Mucosa of descending colon (tissue), 3 donors: ENCODE measurements at regions not wholly inside any gene's neighbourhood (a gene's known extent, or its start where the extent isn't known, plus 50 kb on each side); places are given as distances from the start of the nearest gene placed in this dataset.

Experiments used
- ATAC-seq: fragments of 200-7000 bp; cut with Tn5 transposase; one replicate; pipeline ENCODE4 v1.9.1; 2020; ENCODE audit warnings: mild to moderate bottlenecking, moderate library complexity
- DNase-seq, 3 donors: peaks; one replicate each; pipeline ENCODE4 v3.0.0-alpha.2; 2020
- H3K36me3 ChIP-seq: fragments of 200-600 bp; one replicate; pipeline ENCODE4 v1.8.0; 2021; ENCODE audit warnings: low read depth, mild to moderate bottlenecking
- H3K4me1 ChIP-seq: fragments of 200-600 bp; one replicate; pipeline ENCODE4 v1.8.0; 2021; ENCODE audit warnings: low read depth, mild to moderate bottlenecking
- H3K4me3 ChIP-seq: fragments of 200-600 bp; one replicate; pipeline ENCODE4 v1.8.0; 2021; ENCODE audit warnings: mild to moderate bottlenecking
- H3K9me3 ChIP-seq: fragments of 200-600 bp; one replicate; pipeline ENCODE4 v1.8.0; 2021; ENCODE audit warnings: mild to moderate bottlenecking
- intact Hi-C, 2 donors: fragments of 100-400 bp; cut with DNase I in 1 of 2; cut with micrococcal nuclease in 1 of 2; formaldehyde crosslinking; loops; one replicate each; pipeline versions ENCODE4 v1.11.0 to v1.11.1; 2022; cut with DNase I, micrococcal nuclease
- TF ChIP-seq, protein P1 (sequence below): fragments of 200-600 bp; IDR thresholded peaks from one replicate; pipeline ENCODE4 v1.8.0; 2022; ENCODE audit warnings: antibody characterized with exemption, mild to moderate bottlenecking
- donor health status: DM: no; HTN: no; CAD: no; lungs with moderate emphysema.
- donor health status: DM: no; HTN: no; CAD: no.
- donor health status: DM: no; HTN: yes; CAD: no.

DNA sequence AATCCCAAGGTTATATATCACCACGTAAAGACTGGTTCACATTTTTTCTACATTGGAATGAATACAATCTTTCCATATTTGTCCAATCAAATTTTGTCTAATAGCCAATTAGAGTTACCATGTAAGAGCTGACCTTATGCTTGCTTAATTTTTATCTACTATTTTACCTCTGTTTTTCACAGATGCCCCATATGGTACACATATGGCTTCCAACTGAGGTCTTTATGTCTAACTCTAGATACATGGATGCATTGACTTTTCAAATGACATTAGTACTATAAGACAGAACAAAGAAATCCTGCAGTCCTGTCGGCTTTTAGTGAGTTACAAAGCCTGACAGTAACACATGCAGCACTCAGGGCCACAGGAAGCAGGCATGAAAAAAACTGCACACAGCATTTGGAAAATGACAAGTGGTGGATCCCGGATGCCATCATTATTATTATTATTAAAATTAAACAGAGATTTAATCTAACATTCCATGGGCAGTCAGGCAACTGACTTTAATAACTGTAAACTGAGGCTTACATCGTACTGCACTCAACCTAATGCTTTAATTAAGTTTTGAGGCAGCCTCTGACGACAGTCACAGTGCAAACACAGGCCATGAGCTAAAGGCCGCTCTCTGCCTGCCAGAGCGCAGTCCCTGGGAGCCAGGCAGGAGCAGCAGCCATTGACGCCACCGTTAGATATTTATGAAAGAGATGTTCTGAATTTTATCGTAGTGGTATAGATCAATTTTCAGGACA lies 113.9 kb upstream of the TMCO5A start:
- Histone ChIP-seq H3K4me3 (no peak overlapping the region), H3K9me3 (no peaks in the 10 kb centered on the region), H3K4me1 (no peaks in the 10 kb centered on the region), H3K36me3 (no peaks in the 10 kb centered on the region)
- intact Hi-C loops = no loop called here
- DNase-seq = no peak
- TF ChIP-seq, protein P1, sequence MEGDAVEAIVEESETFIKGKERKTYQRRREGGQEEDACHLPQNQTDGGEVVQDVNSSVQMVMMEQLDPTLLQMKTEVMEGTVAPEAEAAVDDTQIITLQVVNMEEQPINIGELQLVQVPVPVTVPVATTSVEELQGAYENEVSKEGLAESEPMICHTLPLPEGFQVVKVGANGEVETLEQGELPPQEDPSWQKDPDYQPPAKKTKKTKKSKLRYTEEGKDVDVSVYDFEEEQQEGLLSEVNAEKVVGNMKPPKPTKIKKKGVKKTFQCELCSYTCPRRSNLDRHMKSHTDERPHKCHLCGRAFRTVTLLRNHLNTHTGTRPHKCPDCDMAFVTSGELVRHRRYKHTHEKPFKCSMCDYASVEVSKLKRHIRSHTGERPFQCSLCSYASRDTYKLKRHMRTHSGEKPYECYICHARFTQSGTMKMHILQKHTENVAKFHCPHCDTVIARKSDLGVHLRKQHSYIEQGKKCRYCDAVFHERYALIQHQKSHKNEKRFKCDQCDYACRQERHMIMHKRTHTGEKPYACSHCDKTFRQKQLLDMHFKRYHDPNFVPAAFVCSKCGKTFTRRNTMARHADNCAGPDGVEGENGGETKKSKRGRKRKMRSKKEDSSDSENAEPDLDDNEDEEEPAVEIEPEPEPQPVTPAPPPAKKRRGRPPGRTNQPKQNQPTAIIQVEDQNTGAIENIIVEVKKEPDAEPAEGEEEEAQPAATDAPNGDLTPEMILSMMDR = no peak
- no peak for ATAC-seq

DNA sequence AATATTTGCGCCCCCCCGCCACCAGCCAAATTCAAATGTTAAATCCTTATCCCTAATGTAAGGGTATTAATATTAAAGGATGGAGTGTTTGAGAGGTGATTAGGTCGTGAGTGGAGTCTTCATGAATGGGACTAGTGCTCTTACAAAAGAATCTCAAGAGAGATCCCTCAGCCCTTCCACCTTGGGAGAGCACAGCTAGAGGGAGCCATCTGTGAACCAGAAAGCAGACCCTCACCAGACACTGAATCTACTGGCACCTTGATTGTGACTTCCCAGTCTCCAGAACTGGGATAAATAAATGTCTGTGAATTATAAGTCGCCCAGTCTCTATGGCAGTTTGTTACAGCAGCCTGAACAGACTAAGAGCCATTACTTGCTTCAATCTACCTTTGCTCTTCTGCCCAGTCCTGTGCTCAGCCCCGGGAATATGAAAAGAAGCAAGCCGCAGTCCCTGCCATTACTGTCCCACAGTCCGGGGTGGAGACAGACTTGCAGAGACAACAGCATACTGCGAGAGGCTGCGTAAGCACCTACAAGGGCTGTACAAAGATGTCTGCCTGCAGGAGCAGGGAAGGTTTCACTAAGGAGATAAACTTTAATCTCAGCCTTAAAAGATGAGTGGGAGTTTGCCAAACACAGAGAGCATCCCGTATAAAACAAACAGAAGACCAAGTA lies 110.7 kb upstream of the TMCO5A start:
- intact Hi-C loops = no loop called here
- ATAC-seq (no peak), DNase-seq (no peak)
- Histone ChIP-seq H3K9me3 (no peaks in the 10 kb centered on the region), H3K4me1 (no peaks in the 10 kb centered on the region), H3K36me3 (no peaks in the 10 kb centered on the region), H3K4me3 (no peak overlapping the region)
- TF ChIP-seq, protein P1 = no peak

DNA sequence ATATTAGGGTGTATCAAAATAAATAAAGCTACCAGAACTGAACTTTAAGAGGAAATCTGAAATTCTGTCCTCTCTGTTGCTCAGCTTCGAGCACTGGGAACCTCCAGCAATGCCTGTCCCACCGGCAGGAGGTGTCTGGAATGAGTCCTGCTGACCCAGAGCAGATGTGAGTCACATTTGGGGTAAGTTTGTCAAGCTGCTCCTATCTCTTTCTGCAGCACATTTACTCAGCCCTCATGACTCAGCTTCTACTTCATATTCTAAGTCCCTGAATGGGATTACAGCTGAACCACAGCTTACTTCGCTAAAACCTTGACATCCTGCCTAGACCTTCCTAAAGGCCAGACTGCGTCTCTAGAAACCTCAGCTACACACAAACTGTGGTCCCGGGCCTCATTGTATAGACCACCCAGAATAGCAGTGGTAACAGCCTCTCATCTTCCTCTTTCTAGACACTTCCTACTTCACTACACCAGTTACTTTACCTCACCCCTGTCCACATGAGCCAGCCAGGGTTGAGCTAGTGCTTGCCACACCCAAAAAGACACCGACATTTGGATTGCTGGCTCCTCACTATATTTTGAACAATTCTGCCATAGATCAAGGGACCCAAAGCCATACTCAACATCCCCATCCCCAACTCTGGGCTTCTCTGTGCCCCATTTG lies 109.6 kb upstream of the TMCO5A start:
- Histone ChIP-seq H3K9me3 (no peaks in the 10 kb centered on the region), H3K4me1 (no peaks in the 10 kb centered on the region), H3K4me3 (no peak overlapping the region), H3K36me3 (no peaks in the 10 kb centered on the region)
- TF ChIP-seq, protein P1 = no peak
- DNase-seq (no peak), ATAC-seq (peak; percentile 21)
- intact Hi-C loops = no loop called here

DNA sequence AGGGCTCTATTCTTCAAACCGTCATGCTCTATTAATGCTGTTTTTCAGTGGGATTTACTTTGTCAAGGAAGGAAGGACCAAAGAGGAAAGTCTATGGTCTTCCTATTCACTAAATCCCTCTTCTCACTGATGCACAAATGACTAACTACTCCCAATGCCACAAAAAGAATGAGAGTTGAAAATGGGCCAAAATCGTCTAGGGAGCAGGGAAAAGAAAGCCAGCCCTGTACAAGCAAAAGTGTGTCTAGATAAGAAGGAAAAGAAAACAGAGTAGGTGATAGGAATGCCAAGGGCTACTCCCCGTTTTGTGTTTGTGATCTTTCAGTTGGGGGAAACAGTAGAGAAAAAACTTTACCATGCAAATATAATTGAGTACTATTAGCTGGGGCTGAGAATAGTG lies 97.2 kb upstream of the TMCO5A start:
- Histone ChIP-seq H3K9me3 (no peaks in the 10 kb centered on the region), H3K4me3 (no peak overlapping the region), H3K4me1 (no peaks in the 10 kb centered on the region), H3K36me3 (no peaks in the 10 kb centered on the region)
- DNase-seq (no peak), ATAC-seq (no peak)
- TF ChIP-seq, protein P1 = no peak
- intact Hi-C loops = no loop called here

DNA sequence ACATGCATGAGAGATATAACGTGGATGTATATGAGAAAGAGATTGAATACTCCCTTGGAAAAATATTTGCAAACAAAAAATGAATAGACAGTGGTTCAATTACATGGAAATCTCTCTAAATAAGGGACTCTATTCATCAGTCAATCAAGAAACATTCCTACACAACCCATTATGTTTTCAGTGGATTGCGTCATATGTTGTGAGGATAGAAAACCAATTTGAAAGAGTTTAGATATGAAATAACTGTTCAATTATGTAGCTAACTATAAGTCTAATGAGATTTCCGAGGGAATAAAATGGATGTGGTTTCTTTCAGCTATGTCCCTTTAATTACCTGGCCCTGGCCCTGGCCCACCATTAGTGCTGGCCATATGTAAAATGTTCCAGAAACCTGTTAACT lies 86.7 kb upstream of the TMCO5A start:
- H3K36me3 ChIP-seq = no peaks in the 10 kb centered on the region
- DNase-seq (no peak), ATAC-seq (no peak)
- H3K4me1 ChIP-seq = no peaks in the 10 kb centered on the region
- TF ChIP-seq, protein P1 = no peak
- no peak overlapping the region for H3K4me3 ChIP-seq
- intact Hi-C loops = no loop called here
- H3K9me3 ChIP-seq = no peaks in the 10 kb centered on the region
